OCI-LY7 (cell line): ENCODE measurements at regions not wholly inside any gene's neighbourhood (a gene's known extent, or its start where the extent isn't known, plus 50 kb on each side); places are given as distances from the start of the nearest gene placed in this dataset.

Experiments used
- CTCF ChIP-seq: fragments of 200-600 bp; sonication (generic); conservative IDR thresholded peaks from 2 replicates; pipeline ENCODE4 v1.5.1; 2014; ENCODE audit warnings: mild to moderate bottlenecking, antibody characterized with exemption, low read length, moderate library complexity, mixed read lengths
- EZH2phosphoT487 ChIP-seq: fragments of 200-600 bp; sonication (generic); IDR thresholded peaks from 2 replicates; pipeline ENCODE4 v1.6.1; 2018; ENCODE audit warnings: low read depth, borderline replicate concordance, mild to moderate bottlenecking, mixed run types, antibody characterized with exemption, low read length, moderate library complexity, mixed read lengths

- TF ChIP-seq CTCF: no peak
- TF ChIP-seq EZH2phosphoT487: no peak
Measured at GRCh38 chrX:122252454-122252853, 931.6 kb upstream of the GRIA3 start.
